Peyer's patch (tissue), 4 donors: ENCODE measurements at regions not wholly inside any gene's neighbourhood (a gene's known extent, or its start where the extent isn't known, plus 50 kb on each side); places are given as distances from the start of the nearest gene placed in this dataset.

Source experiments
- POLR2A ChIP-seq, 2 donors: fragments of 450-650 bp; IDR thresholded peaks; one replicate each; pipeline ENCODE4 v1.5.1; 2017; ENCODE audit warnings: antibody characterized with exemption in 2 of 2, mild to moderate bottlenecking in 2 of 2, moderate library complexity in 2 of 2
- TF ChIP-seq, protein P1 (sequence below), 6 experiments: fragments of 450-650 bp in 4 of 6; fragments of 200-600 bp in 2 of 6; sonication (generic) in 1 of 6; IDR thresholded peaks; one replicate each; pipeline ENCODE4 v1.5.1; 2017 to 2019; ENCODE audit warnings: antibody characterized with exemption in 6 of 6, mild to moderate bottlenecking in 3 of 6, moderate library complexity in 1 of 6

DNA sequence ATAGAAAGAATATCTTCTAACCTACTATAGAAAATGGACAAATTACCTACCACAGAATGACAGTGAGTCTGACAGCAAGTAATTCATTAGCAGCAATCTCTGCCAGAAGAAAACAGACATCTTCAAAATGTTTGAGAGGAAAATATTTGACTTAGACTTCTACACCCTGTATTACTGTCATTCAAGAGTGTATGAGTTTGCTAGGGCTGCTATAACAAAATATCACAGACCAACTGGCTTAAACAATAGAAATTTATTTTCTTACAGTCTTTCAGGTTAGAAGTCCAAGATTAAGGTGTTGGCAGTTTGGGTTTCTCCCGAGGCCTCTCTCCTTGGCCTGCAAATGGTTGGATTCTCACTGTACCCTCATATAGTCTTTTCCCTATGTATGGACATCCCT lies 52.9 kb upstream of the FGGY start:
- TF ChIP-seq, protein P1, sequence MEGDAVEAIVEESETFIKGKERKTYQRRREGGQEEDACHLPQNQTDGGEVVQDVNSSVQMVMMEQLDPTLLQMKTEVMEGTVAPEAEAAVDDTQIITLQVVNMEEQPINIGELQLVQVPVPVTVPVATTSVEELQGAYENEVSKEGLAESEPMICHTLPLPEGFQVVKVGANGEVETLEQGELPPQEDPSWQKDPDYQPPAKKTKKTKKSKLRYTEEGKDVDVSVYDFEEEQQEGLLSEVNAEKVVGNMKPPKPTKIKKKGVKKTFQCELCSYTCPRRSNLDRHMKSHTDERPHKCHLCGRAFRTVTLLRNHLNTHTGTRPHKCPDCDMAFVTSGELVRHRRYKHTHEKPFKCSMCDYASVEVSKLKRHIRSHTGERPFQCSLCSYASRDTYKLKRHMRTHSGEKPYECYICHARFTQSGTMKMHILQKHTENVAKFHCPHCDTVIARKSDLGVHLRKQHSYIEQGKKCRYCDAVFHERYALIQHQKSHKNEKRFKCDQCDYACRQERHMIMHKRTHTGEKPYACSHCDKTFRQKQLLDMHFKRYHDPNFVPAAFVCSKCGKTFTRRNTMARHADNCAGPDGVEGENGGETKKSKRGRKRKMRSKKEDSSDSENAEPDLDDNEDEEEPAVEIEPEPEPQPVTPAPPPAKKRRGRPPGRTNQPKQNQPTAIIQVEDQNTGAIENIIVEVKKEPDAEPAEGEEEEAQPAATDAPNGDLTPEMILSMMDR (IDR thresholded peaks at IDR 0.05) = no peak
- no peak for TF ChIP-seq POLR2A (IDR thresholded peaks at IDR 0.05)
